GM21526 (cell line): ENCODE measurements at regions not wholly inside any gene's neighbourhood (a gene's known extent, or its start where the extent isn't known, plus 50 kb on each side); places are given as distances from the start of the nearest gene placed in this dataset.
"Not testable (repeated sequence)": the region's sequence is repeated elsewhere in the genome, so short reads cannot be mapped to it uniquely, and the experiment has no call there.

Experiments
- ATAC-seq: cut with Tn5 transposase; IDR thresholded peaks from one replicate; pipeline ENCODE4 v1.9.1; 2021; ENCODE audit warnings: moderate library complexity; ENCODE audit not compliant: unreplicated experiment, low FRiP score

DNA sequence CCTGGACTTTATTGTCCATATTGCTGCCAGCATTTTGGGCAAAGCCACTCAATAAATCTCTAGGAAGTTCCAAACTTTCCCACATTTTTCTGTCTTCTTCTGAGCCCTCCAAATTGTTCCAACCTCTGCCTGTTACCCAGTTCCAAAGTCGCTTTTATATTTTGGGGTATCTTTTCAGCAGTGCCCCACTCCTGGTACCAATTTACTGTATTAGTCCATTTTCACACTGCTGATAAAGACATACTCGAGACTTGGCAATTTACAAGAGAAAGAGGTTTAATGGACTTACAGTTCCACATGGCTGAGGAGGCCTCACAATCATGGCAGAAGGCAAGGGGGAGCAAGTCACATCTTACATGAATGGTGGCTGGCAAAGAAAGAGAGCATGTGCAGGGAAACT, 53.4 kb downstream of the AHSP start:
- ATAC-seq = not testable (repeated sequence)

DNA sequence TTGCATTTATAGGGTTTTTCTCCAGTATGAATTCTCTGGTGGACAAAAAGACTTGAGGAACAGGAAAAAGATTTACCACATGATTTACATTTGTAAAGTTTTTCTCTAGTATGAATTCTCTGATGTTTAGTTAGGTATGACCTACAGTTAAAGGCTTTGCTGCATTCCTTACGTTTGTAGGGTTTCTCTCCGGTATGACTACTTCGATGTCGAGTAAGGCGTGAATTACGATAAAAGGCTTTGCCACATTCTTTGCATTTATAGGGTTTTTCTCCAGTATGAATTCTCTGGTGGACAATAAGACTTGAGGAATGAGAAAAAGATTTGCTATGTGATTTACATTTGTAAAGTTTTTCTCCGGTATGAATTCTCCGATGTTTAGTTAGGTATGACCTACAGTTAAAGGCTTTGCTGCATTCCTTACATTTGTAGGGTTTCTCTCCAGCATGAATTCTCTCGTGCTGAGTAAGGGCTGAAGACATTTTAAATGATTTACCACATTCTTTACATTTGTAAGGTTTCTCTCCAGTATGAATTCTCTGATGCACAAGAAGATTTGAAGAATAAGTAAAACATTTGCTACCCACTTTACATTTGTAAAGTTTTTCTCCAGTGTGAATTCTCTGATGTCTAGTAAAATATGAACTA, 74.2 kb downstream of the AHSP start:
- not testable (repeated sequence) for ATAC-seq

DNA sequence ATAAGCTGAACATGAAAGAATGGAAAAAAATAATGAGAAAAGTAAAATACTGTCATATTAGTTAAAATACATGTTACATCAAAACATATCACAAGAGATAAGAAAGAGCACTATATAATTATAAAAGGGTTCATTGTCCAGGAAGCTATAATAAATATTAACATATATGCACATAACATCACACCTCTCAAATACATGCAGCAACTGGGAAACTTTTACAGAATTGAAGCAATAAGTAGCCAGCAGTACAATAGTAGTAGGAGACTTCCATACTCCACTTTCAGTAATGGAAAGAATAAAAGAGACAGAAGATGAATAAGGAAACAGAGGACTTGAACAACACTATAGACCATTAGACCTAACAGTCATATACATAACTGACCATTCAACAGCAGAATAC, 90.4 kb downstream of the AHSP start:
- no peak for ATAC-seq

DNA sequence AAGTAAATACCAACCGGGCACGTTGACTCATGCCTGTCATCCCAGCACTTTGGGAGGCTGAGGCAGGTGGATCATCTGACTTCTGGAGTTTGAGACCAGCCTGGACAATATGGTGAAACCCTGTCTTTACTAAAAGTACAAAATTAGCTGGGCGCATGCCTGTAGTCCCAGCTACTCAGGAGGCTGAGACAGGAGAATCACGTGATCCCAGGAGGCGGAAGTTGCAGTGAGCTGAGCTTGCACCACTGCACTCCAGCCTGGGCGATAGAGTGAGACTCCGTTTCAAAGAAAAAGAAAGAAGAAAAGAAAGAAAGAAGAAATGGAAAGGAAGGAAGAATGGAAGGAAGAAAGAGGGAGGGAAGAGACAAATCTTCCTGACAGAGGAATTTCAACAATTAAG, 108.7 kb downstream of the AHSP start:
- ATAC-seq = no peak

DNA sequence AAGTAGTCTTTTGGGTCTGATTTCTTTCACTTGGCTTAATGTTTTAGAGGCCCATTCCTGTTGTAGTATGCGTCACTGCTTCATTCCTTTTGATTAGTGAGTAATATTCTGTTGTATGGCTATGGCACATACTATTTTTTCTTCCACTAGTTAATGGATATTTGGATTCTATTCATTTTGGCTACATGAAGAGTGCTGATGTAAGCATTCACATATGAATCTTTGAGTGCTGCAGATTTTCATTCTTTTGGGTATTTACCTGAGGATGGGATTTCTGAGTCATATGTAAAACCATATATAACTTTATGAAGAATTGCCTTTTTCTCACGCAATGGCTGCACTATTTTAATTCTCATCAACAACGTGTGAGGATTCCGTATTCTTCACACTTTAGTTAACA, 113.6 kb downstream of the AHSP start:
- no peak for ATAC-seq

DNA sequence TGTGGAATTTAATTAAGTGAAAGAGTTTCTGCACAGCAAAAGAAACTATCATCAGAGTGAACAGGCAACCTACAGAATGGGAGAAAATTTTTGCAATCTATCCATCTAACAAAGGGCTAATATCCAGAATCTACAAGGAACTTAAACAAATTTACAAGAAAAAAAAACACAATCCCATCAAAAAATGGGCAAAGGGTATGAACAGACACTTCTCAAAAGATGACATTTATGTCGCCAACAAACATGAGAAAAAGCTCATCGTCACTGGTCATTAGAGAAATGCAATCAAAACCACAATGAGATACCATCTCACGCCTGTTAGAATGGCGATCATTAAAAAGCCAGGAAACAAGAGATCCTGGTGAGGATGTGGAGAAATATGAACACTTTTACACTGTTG, 128.0 kb downstream of the AHSP start:
- ATAC-seq = not testable (repeated sequence)

DNA sequence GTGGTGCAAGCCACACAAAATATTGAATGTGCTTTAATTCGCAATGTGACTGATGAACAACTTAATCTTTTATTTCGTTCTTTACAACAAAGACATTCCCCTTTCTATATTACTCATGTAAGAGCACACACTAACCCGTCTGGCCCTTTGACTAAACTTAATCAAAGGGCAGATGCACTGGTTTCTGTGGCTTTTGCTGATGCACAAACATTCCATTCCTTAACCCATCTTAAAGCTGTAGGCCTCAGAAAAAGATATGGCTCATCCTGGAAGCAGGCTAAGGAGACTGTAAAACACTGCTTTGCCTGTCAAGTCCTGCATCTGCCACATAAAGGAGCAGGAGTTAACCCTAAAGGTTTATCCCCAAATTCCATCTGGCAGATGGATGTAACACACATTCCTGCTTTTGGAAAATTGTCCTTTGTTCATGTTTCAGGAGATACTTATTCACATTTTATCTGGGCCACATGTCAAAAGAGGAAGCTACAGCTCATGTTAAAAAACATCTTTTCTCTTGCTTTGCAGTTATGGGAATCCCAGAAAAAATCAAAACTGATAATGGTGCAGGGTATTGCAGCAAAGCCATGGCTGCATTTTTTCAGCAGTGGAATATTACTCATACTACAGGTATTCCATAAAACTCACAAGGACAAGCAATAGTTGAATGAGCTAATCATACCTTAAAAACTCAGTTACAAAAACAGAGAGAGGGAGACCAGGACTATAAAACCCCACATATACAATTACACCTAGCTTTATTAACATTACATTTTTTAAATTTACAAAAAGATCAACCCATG, 137.2 kb downstream of the AHSP start:
- no peak for ATAC-seq

DNA sequence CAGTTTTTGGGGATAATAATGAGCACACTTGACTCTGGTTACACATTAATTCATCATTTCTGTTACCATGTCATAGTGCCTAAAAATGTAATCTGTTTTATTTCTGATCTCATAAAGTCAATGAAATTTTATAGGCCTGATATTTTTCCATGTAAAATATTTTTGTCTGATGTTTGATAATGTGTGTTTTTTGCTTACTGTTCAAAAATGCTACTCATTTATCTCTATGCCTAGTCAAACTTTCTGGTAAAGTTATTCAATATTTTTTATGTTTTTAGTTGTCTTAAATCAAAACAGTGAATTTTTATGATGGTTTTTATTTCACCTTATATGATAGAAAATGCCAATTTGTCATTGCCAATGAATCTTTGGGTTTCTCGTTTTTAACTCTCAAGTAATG, 147.0 kb downstream of the AHSP start:
- ATAC-seq = no peak

DNA sequence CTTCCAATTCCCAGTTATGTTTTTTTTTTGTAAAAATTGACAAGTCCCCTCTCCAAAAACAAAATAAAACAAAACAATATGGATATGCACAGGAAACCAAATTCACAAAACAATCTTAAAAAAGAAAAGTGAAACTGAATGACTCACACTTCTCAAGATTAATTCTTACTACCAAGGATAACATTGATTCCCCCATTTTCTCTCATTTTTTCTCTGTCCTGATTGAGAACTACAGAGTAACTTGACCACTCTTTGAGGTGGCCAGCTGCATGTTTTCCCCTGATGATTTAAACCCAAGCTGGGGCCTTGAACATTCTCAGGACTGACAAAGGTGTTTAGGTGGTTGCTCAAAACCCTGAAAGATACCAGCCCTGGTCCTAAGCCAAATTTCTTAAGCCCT, 149.0 kb downstream of the AHSP start:
- ATAC-seq = no peak

DNA sequence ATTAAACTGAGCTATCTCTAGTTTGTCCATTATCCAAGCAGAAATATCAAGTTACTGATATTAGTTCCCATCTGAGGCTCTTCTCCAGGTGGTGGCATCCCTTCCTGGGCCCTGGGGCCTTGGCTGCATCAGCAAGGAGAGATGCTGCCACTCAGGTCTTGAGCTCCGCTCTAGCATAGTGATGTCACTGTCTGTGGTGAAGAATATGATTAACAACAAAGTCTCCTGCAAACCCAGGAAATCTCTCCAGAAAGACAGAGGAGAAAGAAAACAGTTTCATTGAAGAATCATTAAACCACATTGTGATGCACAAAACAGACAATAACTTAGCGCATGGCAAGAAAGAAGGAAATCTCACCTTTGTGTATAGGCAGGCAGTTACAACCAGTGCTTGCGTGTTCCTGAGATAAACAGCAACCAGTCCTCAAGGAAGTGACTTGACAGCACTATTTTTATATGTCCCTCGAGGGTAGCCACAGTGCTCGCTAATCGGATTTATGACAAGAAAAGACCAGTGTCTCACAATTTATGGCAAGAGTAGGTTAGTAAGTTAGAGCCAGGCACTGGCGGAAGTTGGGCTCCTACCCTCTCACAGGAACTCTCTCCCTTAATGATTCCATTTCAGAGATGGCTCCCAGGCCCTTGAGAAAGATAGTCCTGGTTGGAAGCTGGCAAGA, 151.1 kb downstream of the AHSP start:
- ATAC-seq = no peak

DNA sequence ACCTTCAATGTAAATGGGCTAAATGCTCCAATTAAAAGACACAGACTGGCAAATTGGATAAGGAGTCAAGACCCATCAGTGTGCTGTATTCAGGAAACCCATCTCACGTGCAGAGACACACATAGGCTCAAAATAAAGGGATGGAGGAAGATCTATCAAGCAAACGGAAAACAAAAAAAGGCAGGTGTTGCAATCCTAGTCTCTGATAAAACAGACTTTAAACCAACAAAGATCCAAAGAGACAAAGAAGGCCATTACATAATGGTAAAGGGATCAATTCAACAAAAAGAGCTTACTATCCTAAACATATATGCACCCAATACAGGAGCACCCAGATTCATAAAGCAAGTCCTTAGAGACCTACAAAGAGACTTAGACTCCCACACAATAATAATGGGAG, 161.6 kb downstream of the AHSP start:
- ATAC-seq = not testable (repeated sequence)

DNA sequence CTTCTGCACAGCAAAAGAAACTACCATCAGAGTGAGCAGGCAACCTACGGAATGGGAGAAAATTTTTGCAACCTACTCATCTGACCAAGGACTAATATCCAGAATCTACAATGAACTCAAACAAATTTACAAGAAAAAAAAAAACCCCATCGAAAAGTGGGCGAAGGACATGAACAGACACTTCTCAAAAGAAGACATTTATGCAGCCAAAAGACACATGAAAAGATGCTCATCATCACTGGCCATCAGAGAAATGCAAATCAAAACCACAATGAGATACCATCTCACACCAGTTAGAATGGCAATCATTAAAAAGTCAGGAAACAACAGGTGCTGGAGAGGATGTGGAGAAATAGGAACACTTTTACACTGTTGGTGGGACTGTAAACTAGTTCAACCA, 164.6 kb downstream of the AHSP start:
- ATAC-seq = not testable (repeated sequence)

DNA sequence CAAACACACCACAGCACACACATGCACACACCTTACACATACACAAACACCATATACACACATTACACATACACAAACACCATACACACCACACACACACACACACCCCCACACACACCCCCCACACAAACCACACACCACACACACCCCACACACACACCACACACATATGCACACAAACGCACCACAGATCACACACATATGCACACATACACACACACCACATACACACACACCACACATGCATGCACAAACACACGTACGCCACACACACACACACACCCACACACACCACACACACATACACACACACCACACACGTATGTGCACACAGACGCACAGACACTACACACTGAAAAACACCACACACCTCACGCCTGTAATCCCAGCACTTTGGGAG, 166.0 kb downstream of the AHSP start:
- ATAC-seq = no peak

DNA sequence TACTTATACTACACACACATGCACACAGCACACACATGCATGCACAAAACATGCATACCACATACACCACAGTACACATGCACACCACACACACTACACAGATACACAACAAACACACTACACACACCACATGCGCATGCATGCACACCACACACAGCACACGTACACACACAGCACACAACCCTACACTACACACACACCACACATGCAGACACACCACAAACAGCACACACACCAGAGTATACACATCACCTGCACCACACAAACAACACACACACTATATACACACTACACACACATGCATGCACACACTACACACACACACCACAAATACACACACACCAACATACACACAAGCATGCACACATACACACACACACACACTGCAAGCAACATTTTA, 166.8 kb downstream of the AHSP start:
- ATAC-seq = no peak

DNA sequence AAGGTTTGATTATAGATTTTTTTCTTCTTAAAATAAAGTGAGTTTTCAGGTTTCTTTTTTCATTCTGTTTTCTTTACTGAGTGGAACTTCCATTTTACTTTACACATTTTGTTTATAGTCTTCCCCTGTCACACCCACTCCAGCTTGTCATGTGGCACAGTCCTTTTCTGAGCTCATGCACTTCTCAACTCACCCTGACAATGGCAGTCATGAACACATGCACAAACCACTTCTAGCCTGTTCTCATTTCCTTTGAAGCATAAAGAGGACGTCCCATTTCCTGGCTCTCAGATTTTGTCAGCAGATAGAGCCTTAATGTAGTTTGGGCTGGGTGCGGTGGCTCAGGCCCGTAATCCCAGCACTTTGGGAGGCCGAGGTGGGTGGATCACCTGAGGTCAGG, 168.0 kb downstream of the AHSP start:
- no peak for ATAC-seq

DNA sequence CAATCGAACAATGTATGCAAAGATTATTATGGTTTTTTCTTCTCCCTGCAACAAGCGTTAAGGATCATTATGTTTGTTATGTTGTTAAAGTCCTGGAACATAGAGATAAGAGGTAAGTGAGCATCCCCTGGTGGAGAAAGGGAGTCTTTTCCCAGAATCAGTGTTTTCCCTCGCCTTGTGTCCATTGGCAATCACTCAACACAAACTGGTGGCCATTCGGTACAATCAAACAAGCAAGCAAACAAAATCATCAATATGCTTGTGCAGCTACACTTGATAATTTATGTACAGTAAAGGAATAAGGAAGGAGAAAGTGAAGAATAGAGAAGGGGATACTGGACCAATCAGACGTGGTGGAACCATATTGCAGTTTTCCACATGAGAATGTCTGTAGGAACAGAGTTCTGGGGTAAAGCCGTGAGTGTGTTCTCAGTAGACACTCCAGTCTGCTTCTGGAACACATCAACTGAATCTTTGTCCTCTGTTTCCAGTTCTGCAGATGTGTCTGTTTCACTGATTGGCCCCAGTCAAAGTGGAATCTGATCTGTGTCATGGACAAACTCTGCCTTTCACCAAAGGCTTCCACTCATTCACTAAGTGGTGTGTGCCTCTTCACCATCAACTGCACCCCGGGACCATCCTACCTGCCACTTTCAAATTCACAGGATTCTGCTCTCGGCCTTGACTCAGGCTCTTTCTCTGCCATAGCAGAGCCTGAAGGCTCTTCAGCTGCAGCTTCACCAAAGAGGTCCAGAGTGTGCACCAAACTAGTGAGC, 169.5 kb downstream of the AHSP start:
- no peak for ATAC-seq

DNA sequence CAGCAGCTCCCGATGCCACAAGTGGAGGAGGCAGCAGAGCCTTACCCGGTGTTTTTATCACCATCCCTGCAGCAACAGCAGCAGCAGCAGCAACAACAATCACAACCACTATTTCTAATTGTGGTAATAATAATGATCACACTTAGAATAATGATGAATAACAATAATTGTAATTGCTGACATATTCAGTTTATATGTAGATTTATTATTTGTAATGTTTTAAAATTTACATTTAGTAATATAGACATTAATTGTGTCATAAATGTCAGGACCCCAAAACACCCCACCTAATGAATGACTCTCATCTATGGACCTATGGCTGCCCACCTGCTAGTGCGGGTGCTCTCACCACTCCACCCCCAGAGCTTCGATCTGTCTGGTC, 170.0 kb downstream of the AHSP start:
- no peak for ATAC-seq

DNA sequence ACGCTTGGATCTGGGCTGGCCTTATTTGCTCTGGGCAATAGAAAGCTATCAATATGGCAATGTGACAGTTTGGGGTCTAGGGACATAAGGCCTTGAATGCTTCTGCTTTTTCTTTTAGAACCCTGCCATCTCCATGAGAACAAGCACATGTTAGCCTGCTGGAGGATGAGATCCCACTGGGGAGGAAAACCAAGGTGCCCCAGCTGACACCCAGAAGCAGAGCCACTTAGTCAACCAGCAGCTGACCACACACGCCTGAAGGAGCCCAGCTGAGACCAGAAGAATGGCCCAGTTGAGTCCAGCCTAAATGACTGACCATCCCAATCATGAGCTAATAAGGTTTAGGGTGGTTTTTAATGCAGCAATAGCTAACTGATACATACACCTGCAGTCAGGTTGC, 171.2 kb downstream of the AHSP start:
- no peak for ATAC-seq

DNA sequence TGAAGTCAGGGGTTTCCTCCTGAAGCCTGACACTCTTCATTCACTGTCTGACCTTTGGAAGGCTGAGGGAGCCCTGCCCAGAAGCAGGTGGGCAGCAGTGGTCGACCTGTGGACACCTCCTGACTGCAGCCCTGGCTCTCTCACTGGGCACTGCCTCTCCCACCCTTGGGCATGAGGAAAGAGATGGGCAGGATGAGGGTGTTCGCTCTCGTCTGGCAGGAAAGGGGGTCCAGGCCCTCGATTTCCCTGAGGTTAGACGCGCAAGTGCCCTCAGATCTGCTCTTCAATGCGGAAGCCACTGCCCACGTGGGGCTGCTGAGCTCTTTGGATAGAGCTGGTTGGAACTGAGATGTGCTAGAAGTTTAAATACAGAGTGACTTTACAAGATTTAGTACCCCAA, 171.9 kb downstream of the AHSP start:
- ATAC-seq = no peak

DNA sequence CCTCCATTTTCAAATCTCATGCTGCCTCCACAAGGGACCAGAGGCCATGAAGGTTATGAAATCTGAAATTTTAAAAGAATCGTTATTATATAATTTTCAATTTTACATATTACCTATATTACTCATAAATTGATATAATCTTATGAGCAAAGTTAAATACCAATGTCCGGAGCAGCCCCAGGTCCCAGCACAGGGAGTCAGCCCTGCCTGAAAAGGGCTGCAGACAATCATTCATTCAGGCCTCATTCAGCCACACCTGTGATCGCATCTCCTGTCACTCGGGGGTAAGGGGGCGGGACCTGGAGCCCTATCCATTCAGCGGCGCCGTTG, 172.5 kb downstream of the AHSP start:
- no peak for ATAC-seq
